Activated T-cell treated with anti-CD3 and anti-CD28 coated beads, Interleukin-2, amount 50 U/mL, for 72 hours (primary cell): ENCODE measurements at regions not wholly inside any gene's neighbourhood (a gene's known extent, or its start where the extent isn't known, plus 50 kb on each side); places are given as distances from the start of the nearest gene placed in this dataset.

Experiments used
- ATAC-seq, 2 donors: fragments of 150-1000 bp; cut with Tn5 transposase; replicated peaks in 1 of 2; 2 replicates each; pipeline ENCODE4 v1.10.0; 2021; ENCODE audit warnings: moderate library complexity in 2 of 2, mild to moderate bottlenecking in 1 of 2
- DNase-seq, 2 donors: peaks; one replicate each; pipeline ENCODE4 v3.0.0; 2021 to 2022; ENCODE audit warnings: mixed read lengths in 1 of 2
- H3K27ac Mint-ChIP-seq: one replicate; pipeline ENCODE4 v1.8.0; 2022; ENCODE audit warnings: mild to moderate bottlenecking, moderate library complexity, mixed read lengths
- H3K27me3 Mint-ChIP-seq: one replicate; pipeline ENCODE4 v1.8.0; 2022; ENCODE audit warnings: low read depth, mixed read lengths
- H3K36me3 Mint-ChIP-seq, 2 donors: one replicate each; pipeline ENCODE4 v1.8.0; 2022; ENCODE audit warnings: mixed read lengths in 2 of 2, mild to moderate bottlenecking in 1 of 2; ENCODE audit not compliant: insufficient read depth in 2 of 2
- H3K4me1 Mint-ChIP-seq: one replicate; pipeline ENCODE4 v1.8.0; 2022; ENCODE audit warnings: low read depth, mixed read lengths
- H3K4me3 Mint-ChIP-seq, 2 donors: one replicate each; pipeline ENCODE4 v1.8.0; 2022; ENCODE audit warnings: mild to moderate bottlenecking in 2 of 2, mixed read lengths in 2 of 2, moderate library complexity in 2 of 2
- H3K9me3 Mint-ChIP-seq, 2 donors: one replicate each; pipeline ENCODE4 v1.8.0; 2022; ENCODE audit warnings: mixed read lengths in 2 of 2

DNA sequence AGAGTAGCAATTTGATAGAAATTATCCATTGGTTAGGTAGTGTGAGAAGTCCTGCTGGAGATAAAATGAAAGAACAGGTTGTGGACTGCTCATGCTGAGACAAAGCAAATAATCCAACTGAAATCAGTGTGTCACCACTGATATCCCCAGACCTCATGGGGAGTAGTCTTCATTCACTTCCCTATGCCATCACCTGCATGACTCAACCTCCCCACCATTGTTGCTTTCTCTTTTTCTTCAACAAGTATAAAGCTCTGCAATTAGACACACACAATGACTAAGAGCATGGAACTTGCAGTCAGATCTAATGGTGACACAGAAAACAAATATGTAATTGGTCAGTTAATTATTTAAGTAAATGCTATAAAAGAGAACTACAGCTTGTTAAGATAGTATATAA is 475.3 kb downstream of the RIT2 start:
- DNase-seq (no peak), ATAC-seq (no peak)
- Mint-ChIP-seq H3K4me1 (no peaks in the 10 kb centered on the region), H3K4me3 (no peak overlapping the region), H3K36me3 (no peaks in the 10 kb centered on the region), H3K9me3 (peaks cover 4 to 7% of the 10 kb centered on the region in 2 donors), H3K27me3 (no peaks in the 10 kb centered on the region), H3K27ac (no peak overlapping the region)

DNA sequence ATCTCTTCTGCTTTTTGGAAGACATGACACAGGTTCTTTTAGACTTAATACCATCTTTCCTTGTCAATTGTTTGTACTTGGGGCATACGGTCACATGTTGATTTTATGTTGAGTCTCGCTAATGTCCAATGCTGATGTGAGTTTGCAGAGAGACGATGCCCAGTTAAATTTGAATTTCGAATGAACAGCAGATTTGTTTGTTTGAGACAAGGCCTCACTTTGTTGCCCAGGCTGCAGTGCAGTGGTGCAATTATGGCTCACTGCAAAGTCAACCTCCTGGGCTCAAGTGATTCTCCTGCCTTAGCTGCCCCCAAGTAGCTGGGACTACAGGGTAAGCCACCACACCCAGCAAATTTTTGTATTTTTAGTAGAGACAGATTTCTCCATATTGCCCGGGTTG is 473.5 kb downstream of the RIT2 start:
- no peak for DNase-seq
- Mint-ChIP-seq H3K27ac (no peak overlapping the region), H3K27me3 (no peaks in the 10 kb centered on the region), H3K4me1 (no peaks in the 10 kb centered on the region), H3K9me3 (peaks cover 4 to 7% of the 10 kb centered on the region in 2 donors), H3K4me3 (no peak overlapping the region), H3K36me3 (no peaks in the 10 kb centered on the region)
- ATAC-seq = no peak

DNA sequence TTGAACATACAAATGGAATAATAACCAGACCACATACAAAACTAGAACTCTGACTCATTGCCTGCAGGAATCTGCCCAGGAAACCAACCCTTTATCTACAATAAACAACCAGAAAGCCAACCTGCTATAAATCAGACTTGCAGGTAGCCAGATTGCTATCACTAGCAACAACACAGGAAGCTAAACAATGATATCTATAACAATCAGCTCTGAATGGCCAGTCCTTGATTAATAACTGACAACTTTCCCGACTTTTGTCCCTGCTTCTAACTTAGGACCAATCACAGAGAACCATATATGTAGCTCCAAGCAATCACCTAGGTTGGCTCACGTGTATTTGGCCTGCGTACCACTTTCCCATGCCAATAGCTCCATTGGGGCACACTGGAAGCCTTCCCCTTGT is 470.8 kb downstream of the RIT2 start:
- no peaks in the 10 kb centered on the region for H3K4me1 Mint-ChIP-seq
- peaks cover 5 to 8% of the 10 kb centered on the region in 2 donors for H3K9me3 Mint-ChIP-seq
- no peak overlapping the region for H3K4me3 Mint-ChIP-seq
- DNase-seq (no peak), ATAC-seq (no peak)
- H3K36me3 Mint-ChIP-seq = no peaks in the 10 kb centered on the region
- no peaks in the 10 kb centered on the region for H3K27me3 Mint-ChIP-seq
- no peak overlapping the region for H3K27ac Mint-ChIP-seq

DNA sequence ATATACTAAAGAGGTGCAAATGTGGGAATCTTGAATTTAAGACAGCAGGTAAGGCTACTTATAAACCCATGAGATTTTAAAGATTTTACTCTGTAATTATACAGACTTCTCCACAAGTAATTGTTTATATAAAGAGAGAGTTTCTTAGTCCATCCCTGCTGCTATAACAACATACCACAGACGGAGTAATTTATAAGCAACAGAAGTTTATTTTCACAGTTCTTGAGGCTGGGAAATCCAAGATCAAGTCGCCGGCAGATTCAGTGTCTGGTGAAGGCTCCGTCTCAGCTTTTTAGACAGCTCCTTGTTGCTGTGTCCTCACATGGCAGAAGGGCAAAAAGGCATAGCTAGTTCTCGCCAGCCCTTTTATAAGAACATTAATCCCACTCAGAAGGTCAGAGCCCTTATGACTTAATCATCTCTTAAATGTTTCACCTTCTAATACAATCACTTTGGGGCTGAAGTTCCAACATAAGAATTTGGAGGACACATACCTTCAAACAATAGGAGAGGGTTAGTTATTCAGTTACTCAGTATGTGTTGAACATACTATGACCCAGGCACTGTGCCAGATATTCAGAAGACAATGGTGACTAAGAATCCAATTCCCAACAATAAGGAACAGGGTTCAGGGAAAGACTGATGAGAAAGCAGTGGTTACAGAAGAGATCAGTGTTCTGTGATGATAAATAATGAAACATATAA is 466.0 kb downstream of the RIT2 start:
- H3K27ac Mint-ChIP-seq = no peak overlapping the region
- H3K4me3 Mint-ChIP-seq = no peak overlapping the region
- ATAC-seq = no peak
- no peaks in the 10 kb centered on the region for H3K27me3 Mint-ChIP-seq
- H3K4me1 Mint-ChIP-seq = no peaks in the 10 kb centered on the region
- peaks cover 9 to 12% of the 10 kb centered on the region in 2 donors for H3K9me3 Mint-ChIP-seq
- H3K36me3 Mint-ChIP-seq = peaks cover 0 to 2% of the 10 kb centered on the region in 2 donors
- no peak for DNase-seq

DNA sequence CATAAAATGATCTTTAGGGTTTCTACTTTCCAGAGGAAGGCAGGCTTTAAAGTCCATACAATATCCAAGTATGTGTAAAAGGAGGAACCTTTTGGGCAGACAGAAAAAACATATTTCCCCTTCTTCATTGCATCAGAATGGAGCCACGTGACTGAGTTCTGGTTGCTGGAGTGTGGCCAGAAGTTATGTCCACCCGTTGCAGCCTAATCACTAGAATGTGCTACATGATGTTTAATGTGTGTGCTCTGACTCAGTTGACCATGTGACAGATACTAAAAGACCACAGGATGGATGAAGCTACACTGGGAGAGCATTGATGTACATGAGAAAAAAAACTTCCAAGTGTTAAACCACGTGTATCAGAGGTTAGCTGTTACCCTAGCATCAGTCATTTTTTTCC is 460.9 kb downstream of the RIT2 start:
- no peak overlapping the region for H3K27ac Mint-ChIP-seq
- peaks cover 11 to 14% of the 10 kb centered on the region in 2 donors for H3K9me3 Mint-ChIP-seq
- DNase-seq = no peak
- no peaks in the 10 kb centered on the region for H3K27me3 Mint-ChIP-seq
- no peaks in the 10 kb centered on the region for H3K4me1 Mint-ChIP-seq
- H3K36me3 Mint-ChIP-seq = peaks cover 1 to 2% of the 10 kb centered on the region in 2 donors
- no peak for ATAC-seq
- H3K4me3 Mint-ChIP-seq = no peak overlapping the region

DNA sequence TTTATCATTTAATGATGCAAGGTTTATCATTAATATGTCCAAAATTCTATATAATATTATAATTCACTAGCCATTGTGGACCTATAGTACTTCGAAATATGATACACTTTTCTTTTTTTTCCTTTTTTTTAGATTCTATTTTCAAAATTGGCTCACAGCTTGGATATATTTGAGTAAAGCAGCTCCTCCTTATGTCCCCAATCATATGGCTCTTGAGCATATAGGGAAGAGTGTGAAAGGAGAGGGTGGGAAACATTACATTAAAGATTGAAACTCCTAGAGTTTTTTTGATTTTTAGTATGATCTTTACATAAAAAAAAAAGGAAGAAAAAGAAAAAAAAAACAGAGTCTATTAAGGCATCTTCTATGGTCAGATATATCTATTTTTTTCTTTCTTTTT is 457.9 kb downstream of the RIT2 start:
- Mint-ChIP-seq H3K36me3 (peaks cover 1 to 2% of the 10 kb centered on the region in 2 donors), H3K4me1 (no peaks in the 10 kb centered on the region)

DNA sequence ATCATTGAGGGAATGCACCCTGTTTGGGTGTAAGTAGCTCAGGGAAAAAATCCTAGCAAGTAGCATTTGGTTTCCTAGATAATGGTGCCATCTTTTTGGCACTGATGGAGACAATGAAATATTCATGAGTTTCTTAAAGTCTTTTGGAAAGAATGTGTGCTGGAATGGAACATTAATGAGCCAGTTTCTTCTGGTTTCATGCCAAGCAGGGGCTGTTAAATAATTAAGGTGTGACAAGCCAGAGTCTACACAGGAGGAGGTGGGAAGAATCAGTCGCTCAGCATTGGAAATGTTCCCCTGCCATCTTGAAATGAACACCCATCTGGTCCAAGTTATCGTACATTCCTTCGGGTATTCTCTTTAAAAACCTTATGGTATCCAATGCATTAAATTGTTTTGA is 457.3 kb downstream of the RIT2 start:
- DNase-seq = no peak
- no peak overlapping the region for H3K4me3 Mint-ChIP-seq
- no peaks in the 10 kb centered on the region for H3K27me3 Mint-ChIP-seq
- no peak overlapping the region for H3K27ac Mint-ChIP-seq
- H3K36me3 Mint-ChIP-seq = peaks cover 1 to 2% of the 10 kb centered on the region in 2 donors
- ATAC-seq = no peak
- H3K9me3 Mint-ChIP-seq = peaks cover 9 to 13% of the 10 kb centered on the region in 2 donors
- no peaks in the 10 kb centered on the region for H3K4me1 Mint-ChIP-seq

More for the DNA sequence above, 457.9 kb downstream of the RIT2 start:
- DNase-seq = no peak
- no peak overlapping the region for H3K27ac Mint-ChIP-seq
- H3K9me3 Mint-ChIP-seq = peaks cover 10 to 12% of the 10 kb centered on the region in 2 donors
- ATAC-seq = no peak
- H3K4me3 Mint-ChIP-seq = no peak overlapping the region
- no peaks in the 10 kb centered on the region for H3K27me3 Mint-ChIP-seq

DNA sequence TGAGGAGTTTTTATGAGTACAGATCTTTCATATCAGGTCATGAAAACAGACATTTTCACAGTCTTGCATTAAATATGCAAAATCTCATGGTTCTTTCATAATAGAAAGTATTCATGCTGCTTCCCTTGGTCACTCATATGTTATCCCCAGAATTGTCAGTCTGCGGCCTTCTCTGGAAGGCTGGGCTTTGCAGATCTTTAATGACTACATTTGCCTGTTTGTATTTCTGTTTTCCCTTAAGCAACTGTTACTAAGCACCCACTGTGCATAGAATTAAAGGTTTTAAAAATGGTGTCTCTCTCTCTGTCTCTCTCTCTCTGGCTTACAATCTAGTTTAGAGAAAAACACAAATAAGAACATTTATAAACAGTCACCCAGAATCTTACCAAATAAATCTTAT is 456.3 kb downstream of the RIT2 start:
- no peaks in the 10 kb centered on the region for H3K4me1 Mint-ChIP-seq
- H3K27ac Mint-ChIP-seq = no peak overlapping the region
- H3K4me3 Mint-ChIP-seq = no peak overlapping the region
- no peaks in the 10 kb centered on the region for H3K27me3 Mint-ChIP-seq
- H3K9me3 Mint-ChIP-seq = peaks cover 6 to 13% of the 10 kb centered on the region in 2 donors
- peaks cover 0 to 1% of the 10 kb centered on the region in 2 donors for H3K36me3 Mint-ChIP-seq
- ATAC-seq (no peak), DNase-seq (no peak)

DNA sequence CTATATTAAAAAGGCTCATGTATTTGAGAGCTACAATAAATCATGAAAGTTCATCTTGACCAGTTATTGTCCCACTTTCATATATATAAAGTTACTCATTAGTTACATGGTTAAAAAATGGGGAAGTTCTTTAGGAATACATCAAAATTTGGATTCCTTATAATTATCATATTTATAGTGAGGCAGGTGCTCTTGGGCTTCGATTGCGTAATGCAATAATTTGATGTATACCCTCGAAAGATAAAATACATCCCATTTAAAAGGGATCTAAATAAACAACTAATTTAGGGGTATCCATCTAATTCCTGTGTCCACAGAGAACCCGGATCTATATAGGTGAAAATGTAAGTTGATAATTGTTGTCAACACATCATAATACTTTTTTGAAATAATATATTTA is 444.6 kb downstream of the RIT2 start:
- H3K4me1 Mint-ChIP-seq = no peaks in the 10 kb centered on the region
- no peaks in the 10 kb centered on the region for H3K36me3 Mint-ChIP-seq
- DNase-seq (no peak), ATAC-seq (no peak)
- no peaks in the 10 kb centered on the region for H3K27me3 Mint-ChIP-seq
- H3K27ac Mint-ChIP-seq = no peak overlapping the region
- H3K9me3 Mint-ChIP-seq = peaks cover 2% of the 10 kb centered on the region in 2 donors
- H3K4me3 Mint-ChIP-seq = no peak overlapping the region

DNA sequence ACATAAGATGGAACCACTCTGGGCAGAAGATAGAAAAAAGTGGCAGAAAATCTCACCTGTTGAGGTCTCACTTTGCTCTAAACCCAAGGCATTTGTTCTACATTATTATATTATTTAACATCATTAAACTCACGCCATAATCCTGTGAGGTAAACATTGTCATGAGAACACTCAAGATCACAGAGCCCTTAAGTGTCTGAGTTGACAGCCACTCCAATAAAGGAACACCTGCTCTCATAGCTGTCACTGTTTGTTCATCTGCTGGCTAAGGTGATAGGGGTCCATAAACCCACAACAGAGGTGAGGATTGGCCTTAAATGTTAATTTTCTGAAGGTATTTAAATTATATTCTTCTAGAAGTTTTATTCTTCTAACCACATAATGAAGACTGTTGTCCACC is 439.7 kb downstream of the RIT2 start:
- DNase-seq (no peak), ATAC-seq (no peak)
- no peak overlapping the region for H3K27ac Mint-ChIP-seq
- H3K4me3 Mint-ChIP-seq = no peak overlapping the region
- H3K36me3 Mint-ChIP-seq = no peaks in the 10 kb centered on the region
- no peaks in the 10 kb centered on the region for H3K27me3 Mint-ChIP-seq
- H3K9me3 Mint-ChIP-seq = peaks cover 2% of the 10 kb centered on the region in 2 donors
- H3K4me1 Mint-ChIP-seq = no peaks in the 10 kb centered on the region

DNA sequence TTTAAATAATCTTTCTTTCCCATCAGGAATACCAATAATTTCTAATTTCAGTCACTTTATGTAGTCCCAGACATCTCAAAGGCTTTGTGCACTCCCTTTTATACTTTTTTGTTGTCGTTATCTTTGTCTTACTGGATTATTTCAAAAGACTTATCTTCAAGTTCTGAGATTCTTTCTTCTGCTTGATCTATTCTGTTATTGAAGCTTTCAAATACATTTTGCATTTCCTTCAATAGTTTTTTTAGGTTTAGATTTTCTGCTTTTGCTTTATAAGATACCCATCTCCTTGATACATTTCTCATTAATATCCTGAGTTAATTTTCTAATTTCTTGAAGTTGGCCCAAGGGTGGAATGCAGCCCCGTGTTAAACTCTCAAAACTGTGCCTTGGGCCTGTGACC is 432.4 kb downstream of the RIT2 start:
- peaks cover 9 to 15% of the 10 kb centered on the region in 2 donors for H3K9me3 Mint-ChIP-seq

DNA sequence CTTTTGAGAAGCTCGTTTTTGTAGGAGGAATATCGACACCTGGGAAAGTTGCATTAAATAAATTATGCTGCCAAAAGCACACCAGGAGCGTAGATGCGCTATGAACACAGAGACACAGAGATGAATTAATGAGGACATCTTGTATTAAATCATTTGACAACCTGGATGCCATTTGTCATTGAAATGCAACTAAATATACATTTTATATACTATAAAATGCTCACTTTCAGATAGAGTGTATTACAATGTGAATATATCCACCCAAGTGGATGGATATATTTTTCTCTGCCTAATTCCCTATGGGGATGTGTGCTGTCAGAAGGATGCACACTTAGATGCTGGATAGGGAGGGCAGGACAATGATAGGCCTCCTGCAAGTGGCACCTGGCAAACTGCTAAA is 426.2 kb downstream of the RIT2 start:
- ATAC-seq (no peak), DNase-seq (no peak)
- no peak overlapping the region for H3K27ac Mint-ChIP-seq
- no peaks in the 10 kb centered on the region for H3K36me3 Mint-ChIP-seq
- peaks cover 3 to 6% of the 10 kb centered on the region in 2 donors for H3K9me3 Mint-ChIP-seq
- H3K4me3 Mint-ChIP-seq = no peak overlapping the region
- no peaks in the 10 kb centered on the region for H3K4me1 Mint-ChIP-seq
- H3K27me3 Mint-ChIP-seq = no peaks in the 10 kb centered on the region

More for the DNA sequence above, 432.4 kb downstream of the RIT2 start:
- H3K27me3 Mint-ChIP-seq = no peaks in the 10 kb centered on the region
- no peak overlapping the region for H3K4me3 Mint-ChIP-seq
- no peaks in the 10 kb centered on the region for H3K4me1 Mint-ChIP-seq
- no peaks in the 10 kb centered on the region for H3K36me3 Mint-ChIP-seq
- no peak overlapping the region for H3K27ac Mint-ChIP-seq
- DNase-seq (no peak), ATAC-seq (no peak)
